Tibial nerve (tissue), 4 donors: ENCODE measurements at regions not wholly inside any gene's neighbourhood (a gene's known extent, or its start where the extent isn't known, plus 50 kb on each side); places are given as distances from the start of the nearest gene placed in this dataset.
"Not testable (repeated sequence)": the region's sequence is repeated elsewhere in the genome, so short reads cannot be mapped to it uniquely, and the experiment has no call there.

ENCODE experiments used
- DNase-seq, 2 donors: peaks; one replicate each; pipeline ENCODE4 v3.0.0-alpha.2; 2019; ENCODE audit warnings: low spot score in 2 of 2
- H3K27ac ChIP-seq, 4 donors: fragments of 200-600 bp; sonication (generic) in 3 of 4; one replicate each; pipeline ENCODE4 v1.5.1; 2017 to 2019; ENCODE audit warnings: mild to moderate bottlenecking in 1 of 4
- H3K27me3 ChIP-seq, 2 donors: fragments of 200-600 bp; sonication (generic) in 1 of 2; one replicate each; pipeline versions ENCODE4 v1.5.1 to v1.6.0; 2017 to 2019
- H3K36me3 ChIP-seq, 3 donors: fragments of 200-600 bp; sonication (generic); one replicate each; pipeline ENCODE4 v1.5.1; 2018 to 2019
- H3K4me1 ChIP-seq, 4 donors: fragments of 200-600 bp; sonication (generic) in 3 of 4; one replicate each; pipeline ENCODE4 v1.5.1; 2017 to 2019
- H3K4me3 ChIP-seq, 4 donors: fragments of 200-600 bp; sonication (generic) in 3 of 4; one replicate each; pipeline ENCODE4 v1.5.1; 2017 to 2019; ENCODE audit warnings: mild to moderate bottlenecking in 1 of 4, moderate library complexity in 1 of 4
- H3K9me3 ChIP-seq, 4 donors: fragments of 200-600 bp; sonication (generic) in 3 of 4; one replicate each; pipeline ENCODE4 v1.5.1; 2017 to 2019
- EP300 ChIP-seq, 2 donors: sonication (generic); formaldehyde crosslinking; IDR thresholded peaks; one replicate each; pipeline ENCODE4 v1.6.1; 2017; ENCODE audit warnings: antibody characterized with exemption in 2 of 2, mild to moderate bottlenecking in 1 of 2
- POLR2A ChIP-seq, 2 donors: fragments of 450-650 bp; IDR thresholded peaks; one replicate each; pipeline ENCODE4 v1.6.1; 2017; ENCODE audit warnings: antibody characterized with exemption in 2 of 2, mild to moderate bottlenecking in 2 of 2, moderate library complexity in 2 of 2
- WGBS, 2 donors: methylation state at CpG; one replicate each; pipeline ENCODE4 v1.1.5; 2018; 5-methylcytosine and 5-hydroxymethylcytosine counted together
- TF ChIP-seq, protein P1 (sequence below), 5 experiments: fragments of 200-600 bp in 3 of 5; fragments of 450-650 bp in 2 of 5; sonication (generic) in 3 of 5; IDR thresholded peaks; one replicate each; pipeline ENCODE4 v1.5.1; 2016 to 2019; ENCODE audit warnings: antibody characterized with exemption in 5 of 5, mild to moderate bottlenecking in 3 of 5, moderate library complexity in 2 of 5

DNA sequence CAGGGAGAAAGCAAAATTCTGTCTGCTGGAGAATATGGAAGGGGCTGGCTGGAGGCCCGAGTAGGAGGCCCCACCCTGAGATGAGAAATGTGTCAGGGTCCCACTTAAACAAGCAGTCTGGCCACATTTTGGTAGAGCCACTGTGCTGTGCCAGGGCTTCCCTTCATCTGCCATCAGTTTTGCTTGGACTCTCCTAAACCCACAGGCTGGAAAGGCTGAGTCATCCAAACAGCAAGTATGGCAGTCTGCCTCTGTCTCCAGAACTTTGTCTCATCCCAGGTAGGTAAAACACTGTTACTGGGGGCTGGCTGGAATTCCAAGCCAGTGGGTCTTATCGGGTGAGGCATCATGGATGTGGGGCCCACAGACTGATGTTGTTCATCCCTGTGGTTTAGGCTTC, 1390.6 kb downstream of the UQCRFS1 start:
- no peak for DNase-seq
- 49 to 71% methylated on average over 1 to 2 of the region's 2 CpGs for WGBS, 2 donors
- Histone ChIP-seq H3K27me3 (no peaks in the 10 kb centered on the region), H3K9me3 (peaks cover 0 to 2% (median 0%) of the 10 kb centered on the region in 4 donors), H3K27ac (no peak overlapping the region), H3K4me1 (no peaks in the 10 kb centered on the region), H3K36me3 (no peaks in the 10 kb centered on the region), H3K4me3 (no peak overlapping the region)
- TF ChIP-seq EP300 (IDR thresholded peaks at IDR 0.05) (no peak), POLR2A (IDR thresholded peaks at IDR 0.05) (no peak)
- TF ChIP-seq, protein P1, sequence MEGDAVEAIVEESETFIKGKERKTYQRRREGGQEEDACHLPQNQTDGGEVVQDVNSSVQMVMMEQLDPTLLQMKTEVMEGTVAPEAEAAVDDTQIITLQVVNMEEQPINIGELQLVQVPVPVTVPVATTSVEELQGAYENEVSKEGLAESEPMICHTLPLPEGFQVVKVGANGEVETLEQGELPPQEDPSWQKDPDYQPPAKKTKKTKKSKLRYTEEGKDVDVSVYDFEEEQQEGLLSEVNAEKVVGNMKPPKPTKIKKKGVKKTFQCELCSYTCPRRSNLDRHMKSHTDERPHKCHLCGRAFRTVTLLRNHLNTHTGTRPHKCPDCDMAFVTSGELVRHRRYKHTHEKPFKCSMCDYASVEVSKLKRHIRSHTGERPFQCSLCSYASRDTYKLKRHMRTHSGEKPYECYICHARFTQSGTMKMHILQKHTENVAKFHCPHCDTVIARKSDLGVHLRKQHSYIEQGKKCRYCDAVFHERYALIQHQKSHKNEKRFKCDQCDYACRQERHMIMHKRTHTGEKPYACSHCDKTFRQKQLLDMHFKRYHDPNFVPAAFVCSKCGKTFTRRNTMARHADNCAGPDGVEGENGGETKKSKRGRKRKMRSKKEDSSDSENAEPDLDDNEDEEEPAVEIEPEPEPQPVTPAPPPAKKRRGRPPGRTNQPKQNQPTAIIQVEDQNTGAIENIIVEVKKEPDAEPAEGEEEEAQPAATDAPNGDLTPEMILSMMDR (IDR thresholded peaks at IDR 0.05) = no peak

DNA sequence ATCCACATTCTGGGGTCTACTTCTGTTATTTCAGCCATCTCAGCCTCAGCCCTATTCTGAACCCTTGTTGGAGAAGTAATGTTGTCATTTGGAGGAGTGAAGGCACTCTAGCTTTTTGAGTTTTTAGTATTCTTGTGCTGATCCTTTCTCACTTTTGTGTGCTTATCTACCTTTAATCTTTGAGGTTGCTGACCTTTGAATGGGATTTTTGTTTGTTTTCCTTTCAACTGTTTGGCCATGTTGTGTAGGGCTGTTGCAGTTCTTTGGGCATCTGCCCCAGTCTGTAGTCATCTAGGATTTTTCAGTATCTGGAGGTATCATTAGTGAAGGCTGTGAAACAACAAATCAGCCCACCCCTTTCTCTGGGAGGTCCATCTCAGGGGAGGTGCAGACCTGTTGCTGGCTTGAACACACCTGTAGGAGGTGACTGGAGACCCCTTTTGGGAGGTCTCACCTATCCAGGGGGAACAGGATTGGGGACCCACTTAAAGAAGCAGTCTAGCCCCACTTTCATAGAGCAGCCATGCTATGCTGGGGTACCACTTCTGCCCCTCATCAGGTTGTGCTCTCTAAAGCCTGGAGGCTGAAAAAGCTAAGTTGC, 1391.4 kb downstream of the UQCRFS1 start:
- no peak overlapping the region for H3K4me3 ChIP-seq
- H3K27ac ChIP-seq = no peak overlapping the region
- no peaks in the 10 kb centered on the region for H3K36me3 ChIP-seq
- TF ChIP-seq, protein P1 (IDR thresholded peaks at IDR 0.05) = no peak
- TF ChIP-seq EP300 (IDR thresholded peaks at IDR 0.05) (no peak), POLR2A (IDR thresholded peaks at IDR 0.05) (no peak)
- H3K4me1 ChIP-seq = no peaks in the 10 kb centered on the region
- peaks cover 0 to 2% (median 0%) of the 10 kb centered on the region in 4 donors for H3K9me3 ChIP-seq
- no peak for DNase-seq
- no peaks in the 10 kb centered on the region for H3K27me3 ChIP-seq

DNA sequence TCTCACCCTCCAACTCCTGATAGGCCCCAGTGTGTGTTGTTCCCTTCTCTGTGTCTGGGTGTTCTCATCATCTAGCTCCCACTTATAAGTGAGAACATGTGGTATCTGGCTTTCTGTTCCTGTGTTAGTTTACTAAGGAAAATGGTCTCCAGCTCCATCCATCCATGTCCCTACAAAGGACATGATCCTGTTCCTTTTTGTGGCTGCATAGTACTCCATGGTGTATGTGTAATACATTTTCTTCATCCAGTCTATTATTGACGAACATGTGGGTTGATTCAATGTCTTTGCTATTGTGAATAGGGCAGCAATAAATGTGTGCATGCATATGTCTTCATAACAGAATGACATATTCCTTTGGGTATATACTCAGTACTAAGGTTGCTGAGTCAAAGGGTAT, 1397.0 kb downstream of the UQCRFS1 start:
- H3K9me3 ChIP-seq = peaks cover 0 to 5% (median 0%) of the 10 kb centered on the region in 4 donors
- no peaks in the 10 kb centered on the region for H3K4me1 ChIP-seq
- no peaks in the 10 kb centered on the region for H3K27me3 ChIP-seq
- no peak for DNase-seq
- H3K4me3 ChIP-seq = no peak overlapping the region
- TF ChIP-seq, protein P1 (IDR thresholded peaks at IDR 0.05) = no peak
- no peak for TF ChIP-seq EP300 (IDR thresholded peaks at IDR 0.05)
- no peak for TF ChIP-seq POLR2A (IDR thresholded peaks at IDR 0.05)
- 84 to 91% methylated on average over 1 of the region's 1 CpG for whole genome bisulfite sequencing, 2 donors
- H3K36me3 ChIP-seq = no peaks in the 10 kb centered on the region
- no peak overlapping the region for H3K27ac ChIP-seq

DNA sequence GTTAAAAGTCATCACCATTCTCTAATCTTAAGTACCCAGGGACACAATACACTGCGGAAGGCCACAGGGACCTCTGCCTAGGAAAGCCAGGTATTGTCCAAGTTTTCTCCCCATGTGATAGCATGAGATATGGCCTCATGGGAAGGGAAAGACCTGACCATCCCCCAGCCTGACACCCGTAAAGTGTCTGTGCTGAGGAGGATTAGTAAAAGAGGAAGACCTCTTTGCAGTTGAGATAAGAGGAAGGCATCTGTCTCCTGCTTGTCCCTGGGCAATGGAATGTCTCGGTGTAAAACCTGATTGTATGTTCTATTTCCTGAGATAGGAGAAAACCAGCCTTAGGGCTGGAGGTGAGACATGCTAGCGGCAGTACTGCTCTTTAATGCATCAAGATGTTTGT, 1398.1 kb downstream of the UQCRFS1 start:
- DNase-seq, H3K27ac ChIP-seq, H3K4me3 ChIP-seq, H3K36me3 ChIP-seq, H3K27me3 ChIP-seq, H3K4me1 ChIP-seq: not testable (repeated sequence)
- peaks cover 0 to 13% (median 0%) of the 10 kb centered on the region in 4 donors for H3K9me3 ChIP-seq
- WGBS, 2 donors = 84 to 88% methylated on average over 4 of the region's 4 CpGs

DNA sequence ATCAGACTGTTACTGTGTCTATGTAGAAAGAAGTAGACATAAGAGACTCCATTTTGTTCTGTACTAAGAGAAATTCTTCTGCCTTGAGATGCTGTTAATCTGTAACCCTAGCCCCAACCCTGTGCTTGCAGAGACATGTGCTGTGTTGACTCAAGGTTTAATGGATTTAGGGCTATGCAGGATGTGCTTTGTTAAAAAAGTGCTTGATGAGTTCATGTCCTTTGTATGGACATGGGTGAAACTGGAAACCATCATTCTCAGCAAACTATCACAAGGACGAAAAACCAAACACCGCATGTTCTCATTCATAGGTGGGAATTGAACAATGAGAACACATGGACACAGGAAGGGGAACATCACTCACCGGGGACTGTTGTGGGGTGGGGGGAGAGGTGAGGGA, 1398.7 kb downstream of the UQCRFS1 start:
- H3K4me1 ChIP-seq, H3K27me3 ChIP-seq, H3K27ac ChIP-seq, H3K36me3 ChIP-seq, H3K4me3 ChIP-seq, DNase-seq: not testable (repeated sequence)
- H3K9me3 ChIP-seq = peaks cover 0 to 16% (median 0%) of the 10 kb centered on the region in 4 donors
- 90 to 95% methylated on average over 3 of the region's 3 CpGs for WGBS, 2 donors

DNA sequence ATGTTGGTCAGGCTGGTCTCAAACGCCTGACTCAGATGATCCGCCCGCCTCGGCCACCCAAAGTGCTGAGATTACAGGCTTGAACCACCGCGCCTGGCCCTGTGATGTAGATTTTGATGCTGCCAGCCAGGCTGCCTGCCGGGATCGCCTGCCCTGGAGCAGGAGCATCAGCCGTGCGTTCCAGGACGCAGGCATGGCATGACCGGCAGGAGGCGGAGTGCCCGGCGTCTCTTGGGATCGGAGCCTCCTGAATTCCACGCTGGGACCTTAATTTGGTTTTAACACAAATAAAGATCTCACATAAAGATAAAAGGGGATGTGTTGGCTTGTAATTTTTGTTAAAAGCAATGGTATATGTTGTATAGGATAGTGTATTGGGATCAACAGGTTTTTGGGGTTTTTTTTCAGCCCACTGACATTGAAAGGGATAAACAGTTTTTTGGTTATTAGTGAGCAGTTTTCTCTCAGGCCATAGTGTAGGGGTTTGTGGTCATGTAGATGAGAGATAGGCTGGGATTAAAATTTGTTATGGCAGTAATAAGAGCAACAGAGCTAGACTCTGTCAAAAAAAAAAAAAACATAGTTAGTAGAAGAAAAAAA, 1406.4 kb downstream of the UQCRFS1 start:
- no peak overlapping the region for H3K27ac ChIP-seq
- peaks cover 0 to 4% (median 0%) of the 10 kb centered on the region in 4 donors for H3K4me1 ChIP-seq
- peaks cover 0 to 30% (median 0%) of the 10 kb centered on the region in 3 donors for H3K36me3 ChIP-seq
- H3K27me3 ChIP-seq = no peaks in the 10 kb centered on the region
- DNase-seq = no peak
- no peak overlapping the region for H3K4me3 ChIP-seq
- TF ChIP-seq POLR2A (IDR thresholded peaks at IDR 0.05) = no peak
- no peak for TF ChIP-seq EP300 (IDR thresholded peaks at IDR 0.05)
- TF ChIP-seq, protein P1 (IDR thresholded peaks at IDR 0.05) = no peak
- WGBS, 2 donors = 92 to 98% methylated on average over 17 of the region's 17 CpGs
- H3K9me3 ChIP-seq = peaks cover 0 to 11% (median 0%) of the 10 kb centered on the region in 4 donors
